Stomach (tissue), 4 donors: ENCODE measurements at regions not wholly inside any gene's neighbourhood (a gene's known extent, or its start where the extent isn't known, plus 50 kb on each side); places are given as distances from the start of the nearest gene placed in this dataset.

Experiments used
- EP300 ChIP-seq: sonication (generic); formaldehyde crosslinking; IDR thresholded peaks from one replicate; pipeline ENCODE4 v1.6.1; 2017; ENCODE audit warnings: antibody characterized with exemption
- POLR2A ChIP-seq, 4 donors: fragments of 450-650 bp; IDR thresholded peaks; one replicate each; pipeline ENCODE4 v1.6.1; 2016; ENCODE audit warnings: antibody characterized with exemption in 4 of 4, control low read depth in 2 of 4, mild to moderate bottlenecking in 1 of 4, moderate library complexity in 1 of 4
- POLR2AphosphoS5 ChIP-seq, 3 donors: sonication (generic); formaldehyde crosslinking; IDR thresholded peaks; one replicate each; pipeline ENCODE4 v1.6.1; 2016; ENCODE audit warnings: antibody characterized with exemption in 3 of 3
- TF ChIP-seq, protein P1 (sequence below), 7 experiments: fragments of 450-650 bp in 4 of 7; fragments of 200-600 bp in 3 of 7; sonication (generic) in 3 of 7; IDR thresholded peaks; one replicate each; pipeline ENCODE4 v1.5.1; 2016 to 2019; ENCODE audit warnings: antibody characterized with exemption in 7 of 7, control low read depth in 2 of 7, mild to moderate bottlenecking in 1 of 7

DNA sequence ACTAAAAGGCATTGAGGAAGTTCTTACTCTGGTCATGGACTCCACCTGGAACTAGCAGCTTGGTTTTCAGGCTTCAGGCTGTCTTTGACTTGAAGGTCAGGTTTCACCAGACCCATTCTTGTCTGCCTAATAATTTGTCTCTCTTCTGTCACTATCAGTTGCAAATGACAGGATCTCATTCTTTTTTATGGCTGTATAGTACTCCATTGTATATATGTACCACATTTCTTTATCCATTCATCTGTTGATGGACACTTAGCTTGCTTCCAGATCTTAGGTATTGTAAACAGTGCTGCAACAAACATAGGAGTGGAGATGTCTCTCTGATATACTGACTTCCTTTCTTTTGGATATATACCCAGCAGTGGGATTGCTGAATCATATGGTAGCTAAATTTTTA lies 73.1 kb upstream of the SYNCRIP start:
- TF ChIP-seq, protein P1, sequence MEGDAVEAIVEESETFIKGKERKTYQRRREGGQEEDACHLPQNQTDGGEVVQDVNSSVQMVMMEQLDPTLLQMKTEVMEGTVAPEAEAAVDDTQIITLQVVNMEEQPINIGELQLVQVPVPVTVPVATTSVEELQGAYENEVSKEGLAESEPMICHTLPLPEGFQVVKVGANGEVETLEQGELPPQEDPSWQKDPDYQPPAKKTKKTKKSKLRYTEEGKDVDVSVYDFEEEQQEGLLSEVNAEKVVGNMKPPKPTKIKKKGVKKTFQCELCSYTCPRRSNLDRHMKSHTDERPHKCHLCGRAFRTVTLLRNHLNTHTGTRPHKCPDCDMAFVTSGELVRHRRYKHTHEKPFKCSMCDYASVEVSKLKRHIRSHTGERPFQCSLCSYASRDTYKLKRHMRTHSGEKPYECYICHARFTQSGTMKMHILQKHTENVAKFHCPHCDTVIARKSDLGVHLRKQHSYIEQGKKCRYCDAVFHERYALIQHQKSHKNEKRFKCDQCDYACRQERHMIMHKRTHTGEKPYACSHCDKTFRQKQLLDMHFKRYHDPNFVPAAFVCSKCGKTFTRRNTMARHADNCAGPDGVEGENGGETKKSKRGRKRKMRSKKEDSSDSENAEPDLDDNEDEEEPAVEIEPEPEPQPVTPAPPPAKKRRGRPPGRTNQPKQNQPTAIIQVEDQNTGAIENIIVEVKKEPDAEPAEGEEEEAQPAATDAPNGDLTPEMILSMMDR (IDR thresholded peaks at IDR 0.05) = no peak
- TF ChIP-seq POLR2AphosphoS5 (IDR thresholded peaks at IDR 0.05) (no peak), POLR2A (IDR thresholded peaks at IDR 0.05) (no peak), EP300 (no peak)
